A673 (cell line): ENCODE measurements at regions not wholly inside any gene's neighbourhood (a gene's known extent, or its start where the extent isn't known, plus 50 kb on each side); places are given as distances from the start of the nearest gene placed in this dataset.

Experiments
- CTCF ChIP-seq: fragments of 300-800, 200-600 bp; sonication (generic); conservative IDR thresholded peaks from 2 replicates; pipeline ENCODE4 v1.5.1; 2017; ENCODE audit warnings: low read depth, mild to moderate bottlenecking, antibody characterized with exemption, low read length, moderate library complexity, mixed read lengths
- EZH2 ChIP-seq: fragments of 200-600 bp; sonication (generic); IDR thresholded peaks from 2 replicates; pipeline ENCODE4 v1.6.1; 2017; ENCODE audit warnings: borderline replicate concordance, low read depth, mild to moderate bottlenecking, mixed read lengths, antibody characterized with exemption, low read length; ENCODE audit not compliant: poor library complexity, severe bottlenecking

- TF ChIP-seq CTCF: no peak
- TF ChIP-seq EZH2: no peak
Observed at GRCh38 chr13:40477623-40478608, 188.5 kb downstream of the FOXO1 start.
